NCI-H1092 treated with DMSO at 0.1 percent for 48 hours (cell line): ENCODE measurements at regions not wholly inside any gene's neighbourhood (a gene's known extent, or its start where the extent isn't known, plus 50 kb on each side); places are given as distances from the start of the nearest gene placed in this dataset.

Source experiments
- DNase-seq: peaks from one replicate; lab custom pipeline; 2025; lab: John Stamatoyannopoulos, UW

DNA sequence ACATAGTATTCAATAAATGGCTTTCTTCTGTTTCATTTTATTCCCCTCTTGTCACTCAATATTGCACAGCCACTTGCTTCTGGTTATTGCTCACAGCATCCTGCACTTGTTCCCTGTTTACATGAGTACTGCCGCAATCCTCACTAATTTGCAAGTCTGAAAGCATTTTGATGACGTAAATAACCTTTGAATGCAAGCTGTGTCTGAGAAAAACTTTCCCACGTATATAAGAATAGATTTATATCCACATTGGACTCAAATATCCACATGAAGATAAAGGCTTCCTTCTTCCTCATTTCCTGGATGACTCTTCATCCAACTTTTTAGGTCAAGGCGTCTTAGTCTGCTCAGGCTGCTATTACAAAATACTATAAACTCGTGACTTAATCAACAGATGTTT lies 88.2 kb upstream of the DAP start:
- DNase-seq = no peak

DNA sequence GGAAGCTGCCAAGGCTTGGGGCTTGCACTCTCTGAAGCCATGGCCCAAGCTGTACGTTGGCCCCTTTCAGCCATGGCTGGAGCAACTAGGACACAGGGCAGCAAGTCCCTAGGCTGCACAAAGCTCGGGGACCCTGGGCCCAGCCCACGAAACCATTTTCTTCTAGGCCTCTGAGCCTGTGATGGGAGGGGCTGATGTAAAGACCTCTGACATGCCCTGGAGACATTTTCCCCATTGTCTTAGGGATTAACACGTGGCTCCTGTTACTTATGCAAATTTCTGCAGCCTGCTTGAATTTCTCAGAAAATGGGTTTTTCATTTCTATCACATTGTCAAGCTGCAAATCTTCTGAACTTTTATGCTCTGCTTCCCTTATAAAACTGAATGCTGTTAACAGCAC lies 83.0 kb upstream of the DAP start:
- no peak for DNase-seq

- DNase-seq = no peak
Observed at GRCh38 chr5:10842823-10843222, 81.8 kb upstream of the DAP start.

DNA sequence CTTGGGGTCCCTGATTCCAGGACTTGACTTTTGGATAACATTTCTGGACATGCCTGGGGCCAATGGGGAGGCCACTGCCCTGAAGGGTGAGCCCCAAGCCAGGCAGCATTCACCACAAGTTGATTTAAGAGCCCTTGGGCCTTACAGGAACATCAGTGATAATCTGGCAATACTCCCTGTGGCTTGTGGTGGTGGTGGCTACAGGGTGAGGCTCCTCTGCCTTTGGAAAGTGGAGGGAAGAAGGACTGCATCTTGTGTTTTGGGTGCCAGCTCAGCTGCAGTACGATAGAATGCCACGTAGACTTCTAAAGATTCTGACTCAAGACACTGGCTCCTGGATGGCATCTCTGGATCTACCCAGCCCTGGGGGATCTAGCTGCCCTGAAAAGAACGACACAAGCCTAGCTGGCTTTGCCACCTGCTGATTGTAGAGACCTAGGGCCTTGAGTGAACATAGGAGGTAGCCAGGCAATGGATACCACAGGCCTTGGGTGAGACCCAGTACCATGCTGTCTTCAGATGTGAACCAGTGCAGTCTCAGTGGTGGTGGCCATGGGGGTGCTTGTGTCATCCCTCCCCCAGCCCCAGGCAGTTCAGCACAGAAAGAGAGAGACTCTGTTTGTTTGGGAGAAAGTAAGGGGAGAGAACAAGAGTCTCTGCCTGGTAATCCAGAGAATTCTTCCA lies 79.0 kb upstream of the DAP start:
- DNase-seq = no peak

DNA sequence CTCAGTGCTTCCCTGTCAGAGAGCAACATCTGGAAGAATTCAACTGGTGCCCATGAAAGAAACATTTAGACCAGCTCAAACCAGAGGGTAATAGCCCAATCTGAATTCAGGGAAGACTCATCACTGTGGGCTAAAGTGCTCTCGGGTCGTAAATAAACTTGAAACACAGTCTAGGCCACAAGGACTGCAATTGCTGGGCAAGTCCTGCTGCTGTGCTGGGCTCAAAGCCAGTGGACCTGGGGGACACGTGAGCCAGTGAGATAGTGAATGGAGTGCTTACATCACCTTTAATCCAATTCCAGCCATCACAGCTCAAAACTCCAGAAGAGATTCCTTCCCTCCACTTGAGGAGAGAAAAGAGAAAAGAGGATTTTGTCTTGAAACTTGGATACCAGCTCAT lies 78.1 kb upstream of the DAP start:
- DNase-seq = no peak

DNA sequence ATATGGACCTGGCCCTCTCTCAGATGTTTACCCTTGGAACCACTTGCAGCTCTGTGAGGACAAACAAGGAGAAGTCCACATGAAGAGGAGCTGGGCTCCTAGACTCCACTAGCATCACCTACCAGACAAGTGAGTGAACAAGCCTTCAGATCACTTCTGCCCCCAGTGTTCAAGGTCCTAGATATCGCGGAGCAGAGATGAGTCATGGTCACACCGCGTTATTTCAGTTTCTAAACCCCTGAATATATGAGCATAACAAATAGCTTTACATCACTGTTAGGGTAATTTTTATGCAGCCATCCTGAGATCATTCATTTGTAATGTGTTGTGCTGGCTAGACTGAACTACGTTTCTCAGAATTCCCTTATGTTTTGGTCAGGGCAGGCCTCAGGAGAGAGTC lies 77.0 kb upstream of the DAP start:
- DNase-seq = no peak

DNA sequence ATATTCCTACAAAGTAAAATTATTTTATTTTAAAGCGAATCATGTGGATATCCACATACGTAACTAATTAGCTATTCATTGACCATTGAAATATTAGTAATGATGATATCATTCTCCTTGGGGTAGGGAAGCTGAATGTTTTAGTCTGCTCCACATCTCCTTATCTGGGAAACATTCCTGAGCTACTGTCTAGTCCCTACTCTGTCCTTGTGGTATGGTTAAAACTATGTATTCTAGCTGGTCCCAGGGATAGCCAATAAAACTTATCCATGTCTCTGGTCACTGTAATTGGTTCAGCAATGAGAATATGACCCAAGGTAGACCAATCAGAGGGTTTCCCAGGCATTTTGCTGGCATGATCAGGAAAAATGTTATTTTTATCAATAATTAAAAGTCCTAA lies 76.0 kb upstream of the DAP start:
- DNase-seq = no peak

DNA sequence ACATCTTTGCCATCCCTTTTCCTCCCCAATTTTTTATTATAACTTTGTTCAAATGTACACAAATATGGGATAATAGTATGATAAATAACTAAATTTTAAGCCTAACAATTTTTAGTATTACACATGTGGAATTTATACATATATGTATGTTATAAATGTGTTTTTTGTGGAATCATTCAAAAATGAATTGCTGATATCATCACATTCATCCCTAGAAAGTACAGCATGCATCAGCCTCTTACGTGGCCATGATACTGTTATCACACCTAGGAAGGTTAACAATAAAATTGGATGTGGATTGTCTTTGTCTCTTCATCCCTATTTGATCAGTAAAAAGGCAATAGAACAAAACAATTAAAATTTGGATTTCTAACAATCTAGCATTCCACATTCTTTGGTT lies 73.7 kb upstream of the DAP start:
- no peak for DNase-seq

GRCh38 chr5:10832987-10833386 lies 72.0 kb upstream of the DAP start:
- no peak for DNase-seq

DNA sequence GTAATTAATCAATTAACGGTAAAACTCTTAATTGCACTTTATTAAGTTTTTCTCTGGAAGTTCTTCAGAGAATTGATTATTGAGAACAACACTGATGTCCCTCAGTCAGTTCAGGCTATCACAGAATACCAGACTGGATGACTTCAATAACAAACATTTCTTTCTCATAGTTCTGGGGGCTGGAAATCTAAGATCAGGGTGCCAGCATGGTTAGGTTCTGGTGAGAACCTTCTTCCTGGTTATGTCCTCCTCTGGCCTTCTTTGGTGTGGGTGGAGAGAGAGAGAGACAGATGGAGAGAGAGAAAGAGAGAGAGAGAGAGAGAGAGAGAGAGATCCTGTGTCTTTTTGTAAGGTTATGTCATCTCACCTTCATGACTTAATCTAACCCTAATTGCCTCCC lies 71.4 kb upstream of the DAP start:
- no peak for DNase-seq

- no peak for DNase-seq
Observed at GRCh38 chr5:10831419-10831818, 70.4 kb upstream of the DAP start.

GRCh38 chr5:10828241-10828640 lies 67.2 kb upstream of the DAP start:
- no peak for DNase-seq

GRCh38 chr5:10827571-10827970 lies 66.5 kb upstream of the DAP start:
- no peak for DNase-seq

- no peak for DNase-seq
Observed at GRCh38 chr5:10826971-10827370, 65.9 kb upstream of the DAP start.

DNA sequence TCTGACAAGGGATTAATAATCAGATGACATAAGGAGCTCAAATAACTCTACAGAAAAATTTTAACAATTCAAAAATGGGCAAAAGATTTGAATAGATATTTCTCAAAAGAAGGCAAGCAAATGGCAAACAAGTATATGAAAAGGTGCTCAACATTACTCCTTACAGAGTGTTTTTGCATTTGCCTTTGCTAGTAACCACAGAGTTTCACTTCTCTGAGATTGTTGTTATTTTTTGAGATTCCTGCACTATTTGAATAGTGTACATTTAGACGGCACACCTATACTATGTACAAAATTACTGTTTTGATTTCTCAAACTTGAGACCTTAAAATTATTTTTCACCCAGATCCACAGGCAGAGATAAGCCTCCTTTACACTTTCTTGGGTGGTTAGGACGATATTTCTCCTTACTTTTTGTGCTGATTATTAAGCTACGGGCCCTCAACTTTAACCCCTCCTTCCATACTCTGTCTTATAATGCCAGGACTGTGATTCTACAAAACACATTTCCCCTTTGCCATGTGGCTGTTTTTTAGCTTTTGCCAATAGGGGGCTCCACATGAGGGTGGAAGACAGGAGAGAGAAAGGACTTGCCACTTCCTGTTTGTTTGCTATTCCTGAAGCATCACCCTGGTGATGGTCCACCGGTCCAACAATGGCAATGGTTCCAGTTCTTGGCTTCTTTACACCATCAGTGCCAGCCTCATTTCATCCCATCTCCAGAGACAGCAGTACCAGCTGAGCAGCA lies 65.0 kb upstream of the DAP start:
- DNase-seq = no peak

DNA sequence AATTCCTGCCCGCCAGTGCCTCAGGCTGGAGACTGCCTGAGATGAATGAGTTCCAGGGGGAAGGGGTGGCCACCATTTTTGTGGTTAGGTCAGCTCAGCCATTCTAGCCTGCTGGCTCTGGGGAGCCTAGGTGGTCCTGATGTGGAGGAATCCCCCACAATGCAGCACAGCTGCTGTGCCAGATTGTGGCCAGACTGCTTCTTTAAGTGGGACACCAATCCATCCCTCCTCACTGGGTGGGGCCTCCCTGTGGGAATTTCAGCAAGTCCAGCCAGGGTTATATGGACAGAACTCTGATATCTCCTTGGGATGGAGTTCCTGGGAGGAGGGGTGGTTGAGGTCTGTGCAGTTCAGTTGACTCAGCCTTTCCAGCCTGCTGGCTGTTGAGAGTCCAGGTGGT lies 51.2 kb upstream of the DAP start:
- DNase-seq = no peak
